ENCODE measurements at regions not wholly inside any gene's neighbourhood (a gene's known extent, or its start where the extent isn't known, plus 50 kb on each side); places are given as distances from the start of the nearest gene placed in this dataset.

DNA sequence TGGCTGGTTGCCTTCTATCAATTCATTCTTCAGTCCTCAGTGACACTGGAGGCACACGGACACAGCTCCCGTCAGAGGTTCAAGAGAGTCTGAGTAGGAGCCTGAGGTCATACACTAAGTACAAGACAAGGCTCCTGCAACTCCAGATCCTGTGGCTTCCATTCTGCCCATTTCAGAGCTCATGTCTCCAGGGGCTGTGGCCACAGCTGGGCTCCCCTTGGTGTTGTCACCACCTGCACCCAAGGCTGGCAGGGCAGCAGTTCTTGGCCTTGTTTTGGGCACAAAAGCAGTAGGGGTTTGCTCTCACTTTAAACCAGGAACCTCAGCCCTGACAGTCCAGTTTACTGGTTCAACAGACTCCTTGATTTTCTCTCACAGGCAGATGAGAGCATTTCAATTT is 189.6 kb downstream of the ICE1 start:
- Histone ChIP-seq H3K27me3 (ENCODE audit: control insufficient read depth, insufficient read depth, low read length) (no peaks in the 10 kb centered on the region), H3K36me3 (ENCODE audit: control insufficient read depth, insufficient read depth, low read length) (no peaks in the 10 kb centered on the region), H3K4me3 (ENCODE audit: low read depth, low read length) (no peak overlapping the region)
- TF ChIP-seq, protein P1, sequence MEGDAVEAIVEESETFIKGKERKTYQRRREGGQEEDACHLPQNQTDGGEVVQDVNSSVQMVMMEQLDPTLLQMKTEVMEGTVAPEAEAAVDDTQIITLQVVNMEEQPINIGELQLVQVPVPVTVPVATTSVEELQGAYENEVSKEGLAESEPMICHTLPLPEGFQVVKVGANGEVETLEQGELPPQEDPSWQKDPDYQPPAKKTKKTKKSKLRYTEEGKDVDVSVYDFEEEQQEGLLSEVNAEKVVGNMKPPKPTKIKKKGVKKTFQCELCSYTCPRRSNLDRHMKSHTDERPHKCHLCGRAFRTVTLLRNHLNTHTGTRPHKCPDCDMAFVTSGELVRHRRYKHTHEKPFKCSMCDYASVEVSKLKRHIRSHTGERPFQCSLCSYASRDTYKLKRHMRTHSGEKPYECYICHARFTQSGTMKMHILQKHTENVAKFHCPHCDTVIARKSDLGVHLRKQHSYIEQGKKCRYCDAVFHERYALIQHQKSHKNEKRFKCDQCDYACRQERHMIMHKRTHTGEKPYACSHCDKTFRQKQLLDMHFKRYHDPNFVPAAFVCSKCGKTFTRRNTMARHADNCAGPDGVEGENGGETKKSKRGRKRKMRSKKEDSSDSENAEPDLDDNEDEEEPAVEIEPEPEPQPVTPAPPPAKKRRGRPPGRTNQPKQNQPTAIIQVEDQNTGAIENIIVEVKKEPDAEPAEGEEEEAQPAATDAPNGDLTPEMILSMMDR (IDR thresholded peaks at IDR 0.05; ENCODE audit: insufficient read depth, low read length, poor library complexity, severe bottlenecking), result no peak
- DNase-seq (ENCODE audit: low read depth), result no peak

DNA sequence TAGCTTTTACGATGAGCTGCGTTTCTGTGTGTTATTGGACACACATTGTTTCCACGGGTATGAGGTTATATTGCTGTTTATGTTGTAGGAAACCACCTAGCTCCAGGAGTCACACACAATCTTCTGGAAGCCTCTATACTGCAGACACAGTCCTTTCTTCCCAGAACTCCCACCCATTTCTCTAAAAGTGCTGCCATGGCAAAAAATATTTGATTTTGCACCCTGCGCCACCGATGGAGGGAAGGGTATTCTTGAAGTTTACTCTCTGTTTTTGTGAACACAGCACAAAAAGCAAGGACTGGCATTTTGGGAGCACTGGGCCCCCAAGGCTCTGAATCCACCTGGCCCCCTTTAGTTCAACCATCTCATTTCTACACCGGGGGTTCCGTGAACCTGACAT is 187.5 kb downstream of the ICE1 start:
- DNase-seq (ENCODE audit: low read depth), result no peak
- Histone ChIP-seq H3K27me3 (ENCODE audit: control insufficient read depth, insufficient read depth, low read length) (no peaks in the 10 kb centered on the region), H3K4me3 (ENCODE audit: low read depth, low read length) (no peak overlapping the region), H3K36me3 (ENCODE audit: control insufficient read depth, insufficient read depth, low read length) (no peaks in the 10 kb centered on the region)
- TF ChIP-seq, protein P1 (IDR thresholded peaks at IDR 0.05; ENCODE audit: insufficient read depth, low read length, poor library complexity, severe bottlenecking), result no peak

GRCh38 chr5:5605170-5605764 is 182.8 kb downstream of the ICE1 start:
- H3K36me3 ChIP-seq (ENCODE audit: control insufficient read depth, insufficient read depth, low read length), result no peaks in the 10 kb centered on the region
- DNase-seq (ENCODE audit: low read depth), result no peak
- TF ChIP-seq, protein P1 (IDR thresholded peaks at IDR 0.05; ENCODE audit: insufficient read depth, low read length, poor library complexity, severe bottlenecking), result no peak
- no peak overlapping the region for H3K4me3 ChIP-seq (ENCODE audit: low read depth, low read length)
- H3K27me3 ChIP-seq (ENCODE audit: control insufficient read depth, insufficient read depth, low read length), result no peaks in the 10 kb centered on the region

DNA sequence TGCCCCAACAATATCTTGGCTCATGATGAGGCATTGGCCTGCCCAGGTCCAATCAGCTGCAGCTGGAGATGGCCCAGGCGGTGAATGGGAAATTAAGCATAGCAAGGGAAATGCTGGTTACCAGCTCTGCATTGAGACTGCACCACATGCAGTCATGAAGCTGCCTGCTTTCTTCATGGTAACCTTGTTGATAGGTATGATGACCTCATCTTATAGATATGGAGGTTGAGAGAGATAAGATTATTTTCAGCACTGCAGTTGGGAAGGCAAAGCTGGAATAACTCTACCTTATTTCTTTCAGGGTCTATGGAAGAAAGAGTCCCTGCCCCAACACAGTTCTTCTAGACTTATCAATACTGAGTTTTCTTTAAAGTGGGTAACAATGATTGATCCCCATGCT is 180.1 kb downstream of the ICE1 start:
- H3K27me3 ChIP-seq (ENCODE audit: control insufficient read depth, insufficient read depth, low read length), result no peaks in the 10 kb centered on the region
- H3K4me3 ChIP-seq (ENCODE audit: low read depth, low read length), result no peak overlapping the region
- no peaks in the 10 kb centered on the region for H3K36me3 ChIP-seq (ENCODE audit: control insufficient read depth, insufficient read depth, low read length)
- TF ChIP-seq, protein P1 (IDR thresholded peaks at IDR 0.05; ENCODE audit: insufficient read depth, low read length, poor library complexity, severe bottlenecking), result no peak
- no peak for DNase-seq (ENCODE audit: low read depth)

GRCh38 chr5:5598547-5599113 is 176.2 kb downstream of the ICE1 start:
- Histone ChIP-seq H3K4me3 (ENCODE audit: low read depth, low read length) (no peak overlapping the region), H3K27me3 (ENCODE audit: control insufficient read depth, insufficient read depth, low read length) (no peaks in the 10 kb centered on the region)

More at GRCh38 chr5:5598547-5599113, 176.2 kb downstream of the ICE1 start:
- DNase-seq (ENCODE audit: low read depth), result no peak
- TF ChIP-seq, protein P1 (IDR thresholded peaks at IDR 0.05; ENCODE audit: insufficient read depth, low read length, poor library complexity, severe bottlenecking), result no peak
- no peaks in the 10 kb centered on the region for H3K36me3 ChIP-seq (ENCODE audit: control insufficient read depth, insufficient read depth, low read length)
